ENCODE measurements at regions not wholly inside any gene's neighbourhood (a gene's known extent, or its start where the extent isn't known, plus 50 kb on each side); places are given as distances from the start of the nearest gene placed in this dataset.

DNA sequence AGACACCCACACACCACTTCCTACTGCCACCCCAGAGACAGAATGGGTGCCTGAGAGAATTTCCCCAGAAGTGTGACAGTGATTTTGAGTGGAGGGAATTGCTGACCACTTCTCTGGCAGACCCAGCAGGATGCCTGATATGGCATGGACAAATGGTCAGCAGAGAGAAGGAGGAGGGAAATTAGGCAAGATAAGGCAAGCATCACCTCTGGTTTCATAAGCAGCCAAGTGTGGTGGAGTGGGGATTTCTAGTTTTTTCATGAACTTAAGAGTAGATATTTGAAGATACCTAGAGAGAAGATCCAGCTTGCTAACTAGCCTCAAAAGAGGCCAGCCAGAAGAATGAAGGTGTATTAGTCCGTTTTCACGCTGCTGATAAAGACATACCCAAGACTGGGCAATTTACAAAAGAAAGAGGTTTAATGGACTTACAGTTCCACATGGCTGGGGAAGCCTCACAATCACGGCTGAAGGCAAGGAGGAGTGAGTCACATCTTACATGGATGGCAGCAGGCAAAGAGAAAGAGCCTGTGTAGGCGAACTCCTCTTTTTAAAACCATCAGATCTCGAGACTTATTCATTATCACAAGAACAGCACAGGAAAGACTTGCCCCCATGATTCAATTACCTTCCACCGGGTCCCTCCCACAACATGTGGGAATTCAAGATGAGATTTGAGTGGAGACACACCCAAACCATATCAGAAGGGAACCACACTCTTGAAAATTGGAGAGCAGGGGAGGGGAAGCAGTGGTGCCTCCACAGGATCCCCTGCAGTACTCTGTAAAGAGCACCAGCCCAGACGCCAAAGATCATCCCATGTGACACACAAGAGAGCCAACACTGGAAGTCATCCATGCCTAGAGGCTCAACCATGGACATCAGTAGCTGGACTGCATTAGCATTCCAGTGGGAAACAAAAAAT is 64.2 kb downstream of the RBM43 start:
- ATAC-seq (no peak), DNase-seq (peak; percentile 4)
- peaks cover 4% of the 10 kb centered on the region for H3K27me3 Mint-ChIP-seq
- H3K36me3 Mint-ChIP-seq (ENCODE audit: low read depth): no peaks in the 10 kb centered on the region
- ChIA-PET CTCF (interaction anchor here (1.3 to 1.4 kb wide), 2 partner anchors 13 to 21 kb away, joined by 3 to 4 read pairs; no protein-coding TSS in a partner anchor), POLR2A (no interaction called here)
- TF ChIP-seq, protein P1, sequence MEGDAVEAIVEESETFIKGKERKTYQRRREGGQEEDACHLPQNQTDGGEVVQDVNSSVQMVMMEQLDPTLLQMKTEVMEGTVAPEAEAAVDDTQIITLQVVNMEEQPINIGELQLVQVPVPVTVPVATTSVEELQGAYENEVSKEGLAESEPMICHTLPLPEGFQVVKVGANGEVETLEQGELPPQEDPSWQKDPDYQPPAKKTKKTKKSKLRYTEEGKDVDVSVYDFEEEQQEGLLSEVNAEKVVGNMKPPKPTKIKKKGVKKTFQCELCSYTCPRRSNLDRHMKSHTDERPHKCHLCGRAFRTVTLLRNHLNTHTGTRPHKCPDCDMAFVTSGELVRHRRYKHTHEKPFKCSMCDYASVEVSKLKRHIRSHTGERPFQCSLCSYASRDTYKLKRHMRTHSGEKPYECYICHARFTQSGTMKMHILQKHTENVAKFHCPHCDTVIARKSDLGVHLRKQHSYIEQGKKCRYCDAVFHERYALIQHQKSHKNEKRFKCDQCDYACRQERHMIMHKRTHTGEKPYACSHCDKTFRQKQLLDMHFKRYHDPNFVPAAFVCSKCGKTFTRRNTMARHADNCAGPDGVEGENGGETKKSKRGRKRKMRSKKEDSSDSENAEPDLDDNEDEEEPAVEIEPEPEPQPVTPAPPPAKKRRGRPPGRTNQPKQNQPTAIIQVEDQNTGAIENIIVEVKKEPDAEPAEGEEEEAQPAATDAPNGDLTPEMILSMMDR (IDR thresholded peaks at IDR 0.05): no peak
- H3K4me1 Mint-ChIP-seq (ENCODE audit: low read depth): peaks cover 10% of the 10 kb centered on the region
- H3K9me3 Mint-ChIP-seq: no peaks in the 10 kb centered on the region
- intact Hi-C loops (cut with micrococcal nuclease): no loop called here
- H3K4me3 Mint-ChIP-seq: no peak overlapping the region
- H3K27ac Mint-ChIP-seq: no peak overlapping the region

DNA sequence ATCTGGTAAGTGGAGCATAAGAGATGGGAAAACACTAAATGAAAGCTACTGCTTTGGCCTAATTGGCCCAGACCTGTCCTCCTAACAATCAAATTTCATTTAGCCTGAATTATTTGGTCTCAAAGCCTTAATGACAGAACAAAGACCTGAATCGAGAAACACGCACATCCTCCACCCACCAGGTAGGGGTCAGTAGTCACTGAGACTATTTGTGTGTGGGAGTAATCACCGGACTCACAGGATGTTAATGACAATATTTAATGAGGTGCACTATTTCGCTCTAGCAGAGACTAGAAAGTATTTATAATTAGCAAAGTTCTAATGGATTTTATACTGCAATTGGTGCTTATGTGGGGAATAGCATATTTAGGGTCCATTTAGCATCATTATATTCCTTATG is 68.1 kb downstream of the RBM43 start:
- intact Hi-C loops (cut with micrococcal nuclease): no loop called here
- ATAC-seq: no peak
- Mint-ChIP-seq H3K4me1 (ENCODE audit: low read depth) (peaks cover 17% of the 10 kb centered on the region), H3K27ac (no peak overlapping the region), H3K27me3 (no peaks in the 10 kb centered on the region), H3K36me3 (ENCODE audit: low read depth) (no peaks in the 10 kb centered on the region), H3K9me3 (no peaks in the 10 kb centered on the region), H3K4me3 (no peak overlapping the region)
- CTCF ChIA-PET: no interaction called here
- TF ChIP-seq, protein P1 (IDR thresholded peaks at IDR 0.05): no peak
- no peak for DNase-seq
- POLR2A ChIA-PET: no interaction called here

DNA sequence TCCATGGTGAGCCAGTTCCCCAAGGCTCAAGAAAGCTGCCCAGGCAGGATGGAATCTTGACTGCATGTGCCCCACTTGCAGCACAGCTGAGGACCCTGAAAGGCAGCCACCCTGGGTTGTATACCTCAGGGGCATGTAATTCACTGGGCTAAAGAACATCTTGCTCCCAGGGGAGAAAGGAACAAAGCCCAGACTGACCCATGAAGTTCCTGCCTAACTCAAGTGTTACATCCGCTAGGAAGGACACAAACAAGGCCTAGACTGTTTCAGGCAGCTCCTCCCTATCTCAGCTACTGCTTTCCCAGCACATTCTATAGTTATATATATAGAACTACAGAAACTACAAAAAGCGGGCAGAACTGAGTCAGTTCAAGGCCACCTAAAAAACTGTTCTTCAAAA is 69.0 kb downstream of the RBM43 start:
- TF ChIP-seq, protein P1 (IDR thresholded peaks at IDR 0.05): no peak
- no peak overlapping the region for H3K27ac Mint-ChIP-seq
- no peak for DNase-seq
- peaks cover 16% of the 10 kb centered on the region for H3K4me1 Mint-ChIP-seq (ENCODE audit: low read depth)
- no peak for ATAC-seq
- no peaks in the 10 kb centered on the region for H3K27me3 Mint-ChIP-seq
- H3K4me3 Mint-ChIP-seq: no peak overlapping the region
- intact Hi-C loops (cut with micrococcal nuclease): no loop called here
- no peaks in the 10 kb centered on the region for H3K9me3 Mint-ChIP-seq
- ChIA-PET POLR2A (no interaction called here), CTCF (no interaction called here)
- H3K36me3 Mint-ChIP-seq (ENCODE audit: low read depth): no peaks in the 10 kb centered on the region

DNA sequence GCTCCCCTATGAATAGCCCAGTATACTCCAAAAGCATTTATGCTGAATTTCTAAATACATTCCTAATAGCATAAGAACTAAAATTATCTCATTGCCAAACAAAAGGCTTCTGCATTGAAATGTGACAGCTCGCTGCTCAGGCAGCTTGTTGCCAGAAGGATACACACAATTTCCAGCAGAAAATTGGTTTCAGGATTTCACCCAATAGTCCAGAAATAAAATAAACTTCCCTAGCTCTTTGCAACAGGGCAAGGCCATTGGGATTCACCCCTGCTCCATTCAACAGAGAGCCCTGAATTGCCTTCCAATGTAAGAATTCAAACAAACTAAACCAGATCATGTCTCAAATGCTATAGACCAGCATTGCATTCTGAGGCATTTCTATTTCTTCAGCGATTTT is 70.7 kb downstream of the RBM43 start:
- no peaks in the 10 kb centered on the region for H3K36me3 Mint-ChIP-seq (ENCODE audit: low read depth)
- intact Hi-C loops (cut with micrococcal nuclease): no loop called here
- peaks cover 7% of the 10 kb centered on the region for H3K4me1 Mint-ChIP-seq (ENCODE audit: low read depth)
- no peak for ATAC-seq
- no peak overlapping the region for H3K4me3 Mint-ChIP-seq
- no peak for DNase-seq
- TF ChIP-seq, protein P1 (IDR thresholded peaks at IDR 0.05): no peak
- H3K27ac Mint-ChIP-seq: no peak overlapping the region
- ChIA-PET POLR2A (no interaction called here), CTCF (interaction anchor here (0.9 to 1.4 kb wide), 4 partner anchors 16 to 139 kb away, joined by 3 to 4 read pairs (median 3); no protein-coding TSS in a partner anchor)
- H3K9me3 Mint-ChIP-seq: no peaks in the 10 kb centered on the region
- H3K27me3 Mint-ChIP-seq: no peaks in the 10 kb centered on the region

DNA sequence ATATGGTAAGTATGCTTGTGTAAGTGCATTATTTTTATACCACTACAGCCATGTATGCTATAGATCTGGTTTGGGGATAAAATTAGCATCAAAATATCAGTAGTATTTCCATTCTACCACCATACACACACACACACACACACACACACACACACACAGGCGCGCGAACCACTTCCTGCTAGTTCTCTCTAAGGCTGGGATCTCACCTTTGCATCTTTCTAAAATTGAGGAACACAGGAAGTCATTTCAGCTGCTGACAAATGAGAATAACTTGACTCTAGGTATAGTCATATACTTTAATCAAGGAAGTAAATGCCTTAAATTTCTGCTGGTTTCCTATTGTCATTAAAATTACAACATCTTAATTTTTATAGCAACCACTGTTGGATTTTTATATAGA is 72.5 kb downstream of the RBM43 start:
- intact Hi-C loops (cut with micrococcal nuclease): no loop called here
- Mint-ChIP-seq H3K4me1 (ENCODE audit: low read depth) (peaks cover 7% of the 10 kb centered on the region), H3K4me3 (no peak overlapping the region), H3K27ac (no peak overlapping the region), H3K27me3 (no peaks in the 10 kb centered on the region), H3K9me3 (no peaks in the 10 kb centered on the region), H3K36me3 (ENCODE audit: low read depth) (no peaks in the 10 kb centered on the region)
- POLR2A ChIA-PET: no interaction called here
- no peak for ATAC-seq
- CTCF ChIA-PET: no interaction called here
- TF ChIP-seq, protein P1 (IDR thresholded peaks at IDR 0.05): no peak
- peak; percentile 58 for DNase-seq
